ENCODE measurements at regions not wholly inside any gene's neighbourhood (a gene's known extent, or its start where the extent isn't known, plus 50 kb on each side); places are given as distances from the start of the nearest gene placed in this dataset.

DNA sequence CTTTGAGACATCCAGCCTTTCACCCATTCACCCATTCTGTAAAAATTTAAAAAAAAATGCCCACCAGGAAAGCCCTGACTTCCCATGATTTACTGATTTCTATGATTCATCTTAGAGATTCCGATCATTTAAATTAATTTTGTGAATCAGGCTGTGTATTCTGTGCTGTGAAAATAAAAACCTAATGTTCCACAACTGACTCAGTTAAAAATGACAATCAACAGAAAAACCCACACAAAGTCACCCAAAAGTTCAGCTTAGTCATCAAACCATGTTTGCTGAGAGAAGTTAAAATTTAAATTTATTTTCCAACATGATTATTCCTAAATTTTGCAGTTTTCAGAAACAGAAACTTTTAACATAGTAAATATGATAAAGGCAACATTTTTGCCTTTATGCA lies 509.9 kb downstream of the TENT5A start:
- no peak for TF ChIP-seq CBX8 (IDR thresholded peaks at IDR 0.05)
- TF ChIP-seq, protein P1, sequence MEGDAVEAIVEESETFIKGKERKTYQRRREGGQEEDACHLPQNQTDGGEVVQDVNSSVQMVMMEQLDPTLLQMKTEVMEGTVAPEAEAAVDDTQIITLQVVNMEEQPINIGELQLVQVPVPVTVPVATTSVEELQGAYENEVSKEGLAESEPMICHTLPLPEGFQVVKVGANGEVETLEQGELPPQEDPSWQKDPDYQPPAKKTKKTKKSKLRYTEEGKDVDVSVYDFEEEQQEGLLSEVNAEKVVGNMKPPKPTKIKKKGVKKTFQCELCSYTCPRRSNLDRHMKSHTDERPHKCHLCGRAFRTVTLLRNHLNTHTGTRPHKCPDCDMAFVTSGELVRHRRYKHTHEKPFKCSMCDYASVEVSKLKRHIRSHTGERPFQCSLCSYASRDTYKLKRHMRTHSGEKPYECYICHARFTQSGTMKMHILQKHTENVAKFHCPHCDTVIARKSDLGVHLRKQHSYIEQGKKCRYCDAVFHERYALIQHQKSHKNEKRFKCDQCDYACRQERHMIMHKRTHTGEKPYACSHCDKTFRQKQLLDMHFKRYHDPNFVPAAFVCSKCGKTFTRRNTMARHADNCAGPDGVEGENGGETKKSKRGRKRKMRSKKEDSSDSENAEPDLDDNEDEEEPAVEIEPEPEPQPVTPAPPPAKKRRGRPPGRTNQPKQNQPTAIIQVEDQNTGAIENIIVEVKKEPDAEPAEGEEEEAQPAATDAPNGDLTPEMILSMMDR (IDR thresholded peaks at IDR 0.05) = no peak
- TF ChIP-seq RFX5 (IDR thresholded peaks at IDR 0.05) = no peak
- TF ChIP-seq POLR2A (IDR thresholded peaks at IDR 0.05; ENCODE audit: low read length) = no peak
- no peak for TF ChIP-seq ZC3H11A (IDR thresholded peaks at IDR 0.05)
- TF ChIP-seq, protein P2, sequence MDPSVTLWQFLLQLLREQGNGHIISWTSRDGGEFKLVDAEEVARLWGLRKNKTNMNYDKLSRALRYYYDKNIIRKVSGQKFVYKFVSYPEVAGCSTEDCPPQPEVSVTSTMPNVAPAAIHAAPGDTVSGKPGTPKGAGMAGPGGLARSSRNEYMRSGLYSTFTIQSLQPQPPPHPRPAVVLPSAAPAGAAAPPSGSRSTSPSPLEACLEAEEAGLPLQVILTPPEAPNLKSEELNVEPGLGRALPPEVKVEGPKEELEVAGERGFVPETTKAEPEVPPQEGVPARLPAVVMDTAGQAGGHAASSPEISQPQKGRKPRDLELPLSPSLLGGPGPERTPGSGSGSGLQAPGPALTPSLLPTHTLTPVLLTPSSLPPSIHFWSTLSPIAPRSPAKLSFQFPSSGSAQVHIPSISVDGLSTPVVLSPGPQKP (IDR thresholded peaks at IDR 0.05; ENCODE audit: low read depth, low read length) = no peak
- no peak for TF ChIP-seq RCOR1 (IDR thresholded peaks at IDR 0.05; ENCODE audit: low read depth, low read length)
- TF ChIP-seq MAZ (IDR thresholded peaks at IDR 0.05; ENCODE audit: borderline replicate concordance, low read depth, low read length) = no peak
